HG02981 (cell line): ENCODE measurements at regions not wholly inside any gene's neighbourhood (a gene's known extent, or its start where the extent isn't known, plus 50 kb on each side); places are given as distances from the start of the nearest gene placed in this dataset.
"Not testable (repeated sequence)": the region's sequence is repeated elsewhere in the genome, so short reads cannot be mapped to it uniquely, and the experiment has no call there.

ENCODE experiments used
- ATAC-seq: cut with Tn5 transposase; IDR thresholded peaks from one replicate; pipeline ENCODE4 v1.9.1; 2021; ENCODE audit warnings: mild to moderate bottlenecking, moderate library complexity; ENCODE audit not compliant: unreplicated experiment

- ATAC-seq: no peak
Observed at GRCh38 chr5:111836426-111836825, 79.4 kb upstream of the NREP start.

DNA sequence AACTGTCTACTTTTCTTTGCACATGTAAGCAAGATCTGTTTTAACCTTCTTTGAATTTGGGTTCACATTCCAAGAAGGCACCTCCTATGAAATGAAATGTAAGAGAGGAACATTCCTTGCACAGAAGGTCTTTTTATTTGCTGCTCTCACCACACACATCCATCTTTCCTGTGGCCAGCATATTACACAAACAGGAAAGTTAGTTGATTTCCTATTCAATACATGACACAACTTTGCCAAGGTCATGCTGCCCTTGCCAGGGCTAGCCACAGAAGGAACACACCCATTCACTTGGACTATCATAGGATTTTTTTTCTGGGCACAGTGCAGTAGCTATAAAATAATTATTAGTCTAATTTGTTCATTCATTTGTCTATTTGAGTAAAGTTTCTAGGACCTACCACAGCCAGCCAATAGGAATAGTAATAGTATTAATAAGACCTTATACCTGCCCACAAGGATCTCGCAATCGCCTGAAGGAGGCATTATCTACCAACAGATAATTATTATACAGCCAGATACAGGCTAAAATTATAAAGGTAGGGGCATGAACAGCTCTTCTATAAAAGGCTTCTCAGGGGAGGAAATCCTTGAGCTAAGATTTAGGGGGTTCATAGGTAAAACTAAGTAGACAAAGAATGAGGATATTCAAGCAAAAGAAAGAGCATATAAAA lies 78.1 kb upstream of the NREP start:
- no peak for ATAC-seq

GRCh38 chr5:111830333-111830732 lies 73.3 kb upstream of the NREP start:
- no peak for ATAC-seq

- no peak for ATAC-seq
Observed at GRCh38 chr5:111829701-111830100, 72.7 kb upstream of the NREP start.

DNA sequence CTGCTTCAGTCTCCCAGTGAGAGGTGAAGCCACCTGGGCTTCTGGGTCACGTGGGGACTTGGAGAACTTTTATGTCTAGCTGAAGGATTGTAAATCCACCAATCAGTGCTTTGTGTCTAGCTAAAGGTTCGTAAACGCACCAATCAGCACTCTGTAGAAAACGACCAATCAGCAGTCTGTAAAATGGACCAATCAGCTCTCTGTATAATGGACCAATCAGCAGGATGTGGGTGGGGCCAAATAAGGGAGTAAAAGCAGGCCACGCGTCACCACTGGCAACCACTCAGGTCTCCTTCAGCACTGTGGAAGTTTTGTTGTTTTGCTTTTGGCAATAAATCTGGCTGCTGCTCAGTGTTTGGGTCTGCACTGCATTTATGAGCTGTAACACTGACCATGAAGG lies 69.1 kb upstream of the NREP start:
- ATAC-seq: no peak

DNA sequence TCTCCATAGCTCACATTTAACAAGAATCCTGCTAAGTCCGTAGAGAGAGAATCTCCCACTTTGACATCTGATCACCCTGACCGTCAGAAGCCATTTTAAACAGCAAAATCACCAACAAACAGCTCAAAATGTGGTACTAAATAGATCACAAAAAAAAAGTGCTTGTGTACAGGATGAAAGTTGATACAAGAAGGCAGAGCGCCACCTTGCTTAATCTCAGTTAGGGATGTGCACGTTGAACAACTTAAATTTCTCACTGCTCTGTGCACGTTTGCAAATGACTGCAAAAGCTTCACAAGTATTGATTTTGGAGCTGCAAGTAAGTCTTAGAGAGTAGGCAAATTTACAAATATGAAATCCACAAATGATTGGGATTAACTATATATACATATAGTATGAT lies 63.1 kb upstream of the NREP start:
- no peak for ATAC-seq

- ATAC-seq: not testable (repeated sequence)
Observed at GRCh38 chr5:111819028-111819427, 62.0 kb upstream of the NREP start.

DNA sequence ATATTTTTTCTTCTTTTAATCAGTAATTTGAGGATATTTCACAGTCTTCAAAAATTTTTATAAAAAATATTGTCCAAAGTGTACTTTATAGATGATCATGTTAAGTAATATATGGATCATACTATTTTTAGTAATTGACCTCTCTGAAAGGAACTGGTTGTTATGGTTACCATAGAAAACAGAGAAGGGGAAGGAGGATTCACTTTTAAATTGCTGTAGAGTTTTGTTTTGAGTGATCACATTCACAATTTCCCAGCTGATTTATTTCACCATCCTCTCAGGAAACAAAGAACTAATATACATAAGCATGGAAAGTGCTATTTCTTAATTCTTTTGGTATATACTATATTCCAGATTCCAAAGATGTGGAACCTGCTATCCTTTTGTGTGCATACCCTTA lies 56.5 kb upstream of the NREP start:
- peak; percentile 52 for ATAC-seq

DNA sequence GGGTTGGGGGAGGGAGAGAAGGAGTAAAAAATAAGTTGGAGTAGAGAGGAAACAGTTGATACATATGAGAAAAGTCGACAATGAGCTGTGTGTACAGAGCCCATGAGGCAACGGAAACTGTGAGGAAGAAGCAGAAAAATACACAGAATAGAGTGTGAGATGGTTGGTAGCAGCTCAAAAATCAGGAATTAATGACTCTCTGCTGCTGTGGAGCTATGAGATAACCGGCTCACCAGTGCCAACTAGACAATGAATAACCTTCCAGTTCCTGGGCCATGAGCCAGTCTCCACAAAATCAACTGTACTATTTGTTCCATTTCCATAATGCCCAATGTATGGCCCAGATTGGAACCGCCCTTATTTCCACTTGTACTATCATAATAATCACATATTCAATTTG lies 53.1 kb upstream of the NREP start:
- no peak for ATAC-seq
